ENCODE measurements at regions not wholly inside any gene's neighbourhood (a gene's known extent, or its start where the extent isn't known, plus 50 kb on each side); places are given as distances from the start of the nearest gene placed in this dataset.

DNA sequence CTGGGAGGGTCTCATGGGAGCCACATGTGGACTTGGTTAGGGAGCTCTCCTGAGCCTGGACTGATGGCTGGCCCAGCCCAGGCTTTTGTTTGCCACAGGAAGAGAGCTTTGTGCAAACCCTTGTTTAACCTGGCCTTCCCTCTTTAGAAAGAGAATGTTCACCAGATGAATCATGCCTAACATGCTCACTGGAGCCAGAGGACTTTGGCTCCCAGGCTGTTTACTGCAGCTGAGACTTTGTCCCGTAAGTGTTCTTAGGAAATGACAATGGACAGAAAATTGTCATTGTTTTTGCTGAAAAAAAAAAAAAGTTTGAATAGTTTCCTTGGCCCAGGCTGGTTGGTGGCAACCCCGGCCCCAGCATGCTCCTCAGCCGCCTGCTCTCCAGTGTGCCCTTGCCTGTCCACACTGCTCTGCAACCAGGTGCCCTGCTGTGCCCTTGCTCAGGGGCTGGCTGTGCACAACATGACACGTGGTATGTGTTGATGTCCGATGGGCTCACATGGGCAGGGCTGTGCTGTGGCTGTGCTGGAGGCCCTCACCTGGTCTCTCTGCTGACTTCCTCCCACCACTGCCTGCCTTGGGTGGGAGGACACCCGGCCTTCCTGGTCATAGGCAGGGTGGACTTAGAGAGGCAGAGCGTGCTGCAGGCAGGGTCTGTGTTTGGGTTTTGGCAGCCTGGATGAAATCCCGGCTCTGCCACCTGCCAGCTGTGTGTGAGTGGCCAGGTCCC, 215.3 kb upstream of the ZNF32 start:
- no peak for DNase-seq

DNA sequence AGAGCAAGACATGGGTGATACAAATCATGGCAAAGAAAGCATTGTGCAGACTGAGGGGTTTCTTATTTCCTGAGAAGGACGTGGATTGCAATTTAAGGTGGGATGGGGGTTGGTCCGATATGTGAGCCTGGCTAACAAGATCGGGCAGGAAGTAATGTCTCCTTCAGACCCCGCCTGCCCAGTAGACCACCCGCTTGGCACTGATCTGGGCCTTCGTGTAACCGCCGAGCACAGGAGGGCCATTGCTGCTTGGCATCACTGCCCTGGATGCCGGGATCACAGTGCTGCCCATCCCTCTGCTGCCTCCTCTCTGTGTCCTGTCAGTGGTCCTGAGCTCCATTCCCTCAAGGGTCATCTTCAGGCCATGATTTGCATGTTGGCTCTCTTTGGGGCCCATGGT, 214.6 kb upstream of the ZNF32 start:
- no peak for DNase-seq

DNA sequence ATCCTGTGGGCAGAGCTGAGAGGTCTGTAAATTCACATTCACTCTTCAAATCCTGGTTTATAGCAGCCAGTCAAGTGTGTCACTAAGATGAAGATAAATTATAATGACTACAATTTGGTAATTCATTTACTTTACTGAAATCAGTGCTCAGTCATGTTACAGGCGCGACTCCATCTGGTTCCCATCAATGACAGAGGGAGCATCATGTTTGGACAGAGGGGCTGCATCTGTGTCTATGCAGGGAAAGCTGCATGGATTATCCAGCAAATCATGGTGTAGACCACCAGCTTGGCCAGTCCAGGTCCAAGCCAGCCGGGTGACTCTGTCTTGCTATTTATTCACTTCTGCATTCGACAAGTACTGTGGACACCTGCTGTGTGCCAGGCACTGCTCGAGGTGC, 214.1 kb upstream of the ZNF32 start:
- no peak for DNase-seq

DNA sequence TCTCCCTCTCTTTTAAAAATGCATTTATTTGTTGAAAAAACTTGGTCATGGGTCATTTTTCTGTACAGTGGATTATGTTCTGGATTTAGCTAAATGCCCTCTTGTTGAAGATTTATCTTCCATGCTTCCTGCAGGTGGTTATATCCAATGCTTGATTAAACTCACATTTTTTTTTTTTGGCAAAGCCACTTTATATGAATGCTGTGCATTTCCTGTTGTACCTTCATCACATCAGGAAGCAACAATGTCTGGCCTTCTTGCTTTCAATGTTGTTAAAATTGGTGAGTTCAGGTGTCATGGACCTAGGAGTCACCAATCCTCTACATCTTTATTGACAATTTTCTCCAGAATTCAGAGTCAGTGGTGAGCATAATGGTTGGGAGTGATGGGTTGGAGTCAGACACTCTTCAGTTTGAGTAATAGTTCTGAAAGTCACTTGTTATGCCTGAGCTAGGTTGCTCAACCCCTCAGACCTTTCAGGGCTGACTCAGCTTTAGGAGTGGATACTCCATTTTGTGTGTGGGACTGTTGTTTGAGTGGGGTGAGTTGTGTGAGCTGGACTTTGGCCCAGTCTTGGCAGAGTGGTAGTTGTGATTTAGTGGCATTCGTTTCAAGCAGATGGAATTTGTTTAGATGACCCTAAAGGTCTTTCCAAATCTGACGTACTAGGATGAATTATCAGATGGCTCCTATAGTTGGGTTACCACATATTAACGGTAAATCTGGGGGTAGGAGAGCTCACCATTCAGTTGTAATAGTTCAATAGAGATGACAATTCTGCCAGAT, 213.5 kb upstream of the ZNF32 start:
- DNase-seq = no peak

DNA sequence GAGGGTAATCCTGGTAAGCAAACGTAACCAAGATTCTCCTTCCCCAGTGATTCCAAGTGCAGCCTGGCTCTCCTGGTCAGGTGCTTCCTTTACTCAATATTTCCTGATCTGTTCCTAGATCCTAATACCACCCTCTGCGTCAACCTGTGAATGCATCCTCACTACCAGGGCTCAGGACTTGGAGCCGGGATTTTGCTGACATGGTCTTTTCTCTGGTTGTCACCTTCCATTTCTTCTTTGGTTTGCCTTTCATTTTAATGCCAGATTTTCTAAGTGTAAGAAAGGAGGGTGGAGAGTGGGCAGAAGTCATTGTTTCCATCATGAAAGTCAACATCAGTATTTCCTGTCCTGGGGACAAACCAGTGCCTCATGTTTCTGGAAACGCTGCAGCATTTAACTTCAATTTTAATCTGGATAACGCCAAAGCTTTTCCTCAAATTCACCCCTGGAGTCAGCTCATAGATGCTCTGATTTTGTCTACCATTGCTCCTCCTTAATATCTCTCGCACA, 210.4 kb upstream of the ZNF32 start:
- no peak for DNase-seq

DNA sequence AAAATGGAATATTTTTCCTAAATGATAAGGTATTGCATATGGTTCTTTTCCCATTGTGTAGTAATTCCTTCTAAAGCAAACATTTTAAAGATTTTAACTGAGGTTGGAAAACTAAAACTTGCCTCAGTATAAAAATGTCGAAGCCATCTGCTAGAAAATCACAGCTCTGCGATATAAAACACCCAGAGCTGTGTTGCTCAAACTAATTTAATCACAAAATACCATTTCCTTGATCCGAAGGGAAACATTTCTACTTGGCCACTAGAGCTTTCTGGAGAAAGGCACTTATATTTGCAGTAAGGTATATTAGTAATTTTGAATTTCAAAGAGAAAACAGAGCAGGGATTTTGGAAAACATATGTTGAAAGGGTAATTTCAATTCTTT, 209.2 kb upstream of the ZNF32 start:
- DNase-seq = no peak

DNA sequence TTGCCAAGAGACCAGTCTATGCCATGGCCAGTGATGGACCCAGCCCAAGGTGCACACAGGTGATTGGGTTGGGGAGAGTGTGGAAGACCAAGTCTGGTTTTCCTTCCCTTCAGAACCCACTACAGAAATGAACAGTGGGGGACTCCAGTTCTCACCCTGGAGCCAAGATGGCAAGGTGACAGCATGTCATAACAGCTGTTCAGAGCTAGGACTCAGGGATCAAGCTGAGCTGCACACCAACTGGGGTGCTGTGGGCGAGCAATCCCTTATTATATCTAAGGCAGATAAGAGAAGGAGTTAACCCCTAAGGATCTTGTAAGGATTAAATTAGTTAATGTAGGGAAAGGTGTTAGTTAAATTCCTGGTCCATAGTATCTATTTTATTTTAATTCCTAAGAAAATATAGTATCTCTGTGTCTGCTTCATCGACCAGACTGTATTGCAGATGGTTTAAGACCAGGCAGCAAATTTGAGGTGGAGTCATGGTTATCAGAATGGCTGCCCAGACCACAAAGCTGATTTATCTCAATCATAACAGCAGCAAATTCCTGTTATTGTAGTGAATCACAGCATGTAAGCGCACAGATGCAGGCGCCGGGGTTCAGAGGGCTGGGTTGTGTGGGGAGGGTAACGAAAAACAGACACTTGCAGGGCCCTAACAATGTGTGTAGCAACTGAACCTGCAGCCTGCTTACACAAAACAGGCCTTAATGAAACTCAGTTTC, 208.7 kb upstream of the ZNF32 start:
- no peak for DNase-seq

DNA sequence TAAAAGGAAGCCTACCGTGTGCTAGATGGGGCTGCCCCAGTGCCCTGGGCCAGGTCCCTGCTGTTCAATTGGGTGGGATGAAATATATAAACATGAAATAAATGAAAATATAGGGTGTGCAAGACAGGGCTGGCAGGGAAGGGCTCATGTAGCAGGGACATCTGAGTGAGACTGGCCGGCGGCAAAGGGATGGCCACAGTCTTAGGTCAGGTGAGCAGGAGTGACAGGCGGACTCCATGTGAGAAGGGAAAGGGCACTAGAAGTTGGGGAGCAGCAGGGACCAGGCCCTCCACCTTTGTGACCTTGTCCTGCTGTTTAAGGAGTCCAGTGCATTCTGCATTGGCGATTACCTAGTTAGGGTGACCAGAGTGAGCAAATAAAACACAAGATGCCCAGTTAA, 207.6 kb upstream of the ZNF32 start:
- DNase-seq = no peak

DNA sequence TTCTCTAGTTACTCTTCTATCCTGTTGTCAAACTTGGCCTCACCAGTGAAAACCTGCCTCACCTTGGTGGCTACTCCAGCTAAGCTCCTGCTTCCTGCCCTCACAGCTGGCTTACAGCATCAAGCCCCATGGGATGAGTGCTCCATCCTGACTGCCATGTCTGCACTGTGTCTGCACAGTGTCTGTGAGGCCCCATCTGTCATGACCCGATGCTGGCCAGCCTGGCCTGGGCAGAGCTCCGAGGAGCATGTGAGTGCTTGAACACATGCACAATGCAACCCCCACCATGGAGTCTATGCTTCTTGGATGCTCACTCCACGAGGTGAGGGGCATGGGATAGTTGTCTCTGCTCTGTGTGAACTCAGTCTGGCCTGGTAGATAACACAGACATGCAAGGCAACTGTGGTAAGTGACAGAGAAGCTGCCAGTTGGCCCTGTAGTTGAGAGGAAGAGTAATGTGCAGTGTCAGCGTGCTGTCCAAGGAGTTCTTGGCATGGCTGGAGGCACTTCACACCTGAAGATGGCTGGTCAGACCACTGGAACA, 207.1 kb upstream of the ZNF32 start:
- no peak for DNase-seq

DNA sequence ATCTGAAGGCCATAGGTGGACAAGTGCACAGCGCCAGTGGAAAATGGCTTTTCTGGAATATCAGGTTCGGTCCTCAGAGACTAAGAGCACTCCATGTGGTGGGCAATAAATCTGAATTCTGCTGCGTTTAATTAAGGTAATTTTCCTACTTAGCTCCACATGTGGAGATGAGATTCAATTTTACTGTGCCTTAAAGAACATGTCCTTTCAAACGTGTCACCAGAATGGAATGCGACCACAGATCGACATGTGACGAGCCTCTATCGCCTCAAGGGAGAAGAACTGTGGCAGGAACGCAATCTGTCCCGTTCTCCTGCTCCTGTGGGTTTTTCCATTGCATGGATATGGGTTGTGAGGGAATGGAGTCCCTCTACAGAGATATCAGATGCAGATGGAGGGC, 205.3 kb upstream of the ZNF32 start:
- DNase-seq = no peak

DNA sequence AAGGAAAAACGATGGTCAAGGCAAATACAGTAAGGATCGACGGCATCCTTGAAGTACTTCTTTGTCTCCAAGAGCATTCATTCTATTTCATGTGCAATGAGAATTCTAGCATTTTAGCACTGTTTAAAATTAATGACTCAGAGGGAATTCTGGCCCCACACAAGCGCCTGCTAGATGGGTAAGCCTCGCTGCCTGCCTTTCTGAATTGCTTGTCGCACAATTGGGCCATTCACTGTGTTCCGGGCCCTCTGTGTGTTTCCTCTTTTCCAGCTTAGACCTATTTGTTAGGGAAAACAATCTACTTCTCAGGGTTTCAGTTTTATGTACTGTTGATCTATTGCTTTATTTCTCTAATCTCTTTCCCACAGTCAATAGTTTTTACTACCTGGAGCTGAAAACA, 204.7 kb upstream of the ZNF32 start:
- no peak for DNase-seq

DNA sequence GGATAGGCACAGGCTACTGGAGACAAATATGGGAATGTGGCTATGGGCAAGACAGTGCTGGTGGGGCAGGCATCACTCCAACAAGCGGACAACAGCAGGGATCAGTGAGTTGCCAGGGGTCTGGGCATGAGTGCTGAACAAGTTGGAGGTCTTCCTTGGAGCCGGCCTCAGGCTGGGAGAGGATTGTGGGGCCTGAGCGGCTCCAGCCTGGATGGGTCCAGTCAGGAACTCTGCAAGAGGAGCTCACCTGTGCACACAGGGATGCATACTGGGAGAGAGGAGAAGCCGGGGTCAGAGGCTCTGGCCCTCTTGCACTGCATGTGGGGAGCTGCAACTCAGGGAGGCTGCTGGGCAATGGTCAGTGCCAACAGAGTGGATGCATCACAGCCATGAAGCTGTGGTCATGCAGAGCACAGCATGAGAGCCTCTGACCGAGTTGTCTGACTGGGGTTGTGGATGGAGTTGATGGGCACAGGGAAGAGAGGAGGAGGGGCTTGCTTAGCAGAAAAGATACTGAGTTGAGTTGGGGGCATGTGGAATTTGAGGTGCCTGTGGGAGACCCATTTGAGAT, 204.0 kb upstream of the ZNF32 start:
- no peak for DNase-seq

DNA sequence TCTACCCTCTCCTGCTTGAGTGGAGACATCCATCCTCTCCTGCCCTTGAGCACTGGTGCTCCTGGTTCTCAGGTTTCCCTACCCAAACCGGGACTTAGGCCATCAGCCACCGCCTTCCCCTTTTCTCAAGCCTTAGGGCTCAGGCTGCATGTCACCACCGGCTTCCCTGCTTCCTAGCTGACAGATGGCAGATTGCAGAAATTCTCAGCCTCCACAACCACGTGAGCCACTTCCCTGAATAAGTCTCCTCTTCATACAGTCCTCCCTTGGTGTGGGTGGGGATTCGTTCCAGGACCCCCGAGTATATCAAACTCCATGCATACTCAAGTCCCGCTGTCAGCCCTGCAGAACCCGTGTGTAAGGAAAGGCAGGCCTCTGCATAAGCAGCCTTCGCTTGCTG, 203.5 kb upstream of the ZNF32 start:
- no peak for DNase-seq

DNA sequence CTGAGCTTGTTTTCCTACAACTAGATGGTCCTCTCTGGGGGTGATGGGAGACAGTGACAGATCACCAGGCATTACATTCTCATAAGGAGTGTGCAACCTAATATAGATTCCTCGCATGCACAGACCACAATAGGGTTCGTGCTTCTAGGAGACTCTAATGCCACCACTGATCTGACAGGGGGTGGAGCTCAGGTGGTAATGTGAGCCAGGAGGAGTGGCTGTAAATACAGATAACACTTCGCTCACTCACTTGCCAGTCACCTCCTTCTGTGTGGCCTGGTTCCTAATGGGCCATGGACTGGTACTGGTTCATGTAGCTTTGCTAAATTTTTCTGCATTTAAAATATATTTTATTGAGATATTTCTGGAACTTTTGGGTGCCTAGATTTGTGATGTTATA, 202.3 kb upstream of the ZNF32 start:
- no peak for DNase-seq

DNA sequence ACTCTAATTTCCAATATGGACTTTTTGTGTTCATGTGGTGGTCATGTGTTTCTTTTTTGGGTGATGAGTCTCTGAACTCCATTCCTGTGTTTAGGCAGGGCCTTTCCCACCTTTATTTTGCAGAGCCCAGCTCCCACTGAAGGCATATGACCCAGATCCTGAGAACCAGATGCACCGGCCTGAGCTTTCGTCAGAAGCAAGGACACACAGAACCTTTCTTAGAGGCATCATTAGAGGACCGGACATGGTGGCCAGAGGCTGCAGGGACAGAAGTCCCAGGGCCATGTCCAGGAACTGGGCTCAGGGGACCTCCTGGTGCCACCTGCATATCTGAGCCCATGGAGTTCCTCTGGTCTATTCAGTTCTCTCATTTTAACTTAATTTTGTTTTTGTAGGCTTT, 200.9 kb upstream of the ZNF32 start:
- DNase-seq = no peak

DNA sequence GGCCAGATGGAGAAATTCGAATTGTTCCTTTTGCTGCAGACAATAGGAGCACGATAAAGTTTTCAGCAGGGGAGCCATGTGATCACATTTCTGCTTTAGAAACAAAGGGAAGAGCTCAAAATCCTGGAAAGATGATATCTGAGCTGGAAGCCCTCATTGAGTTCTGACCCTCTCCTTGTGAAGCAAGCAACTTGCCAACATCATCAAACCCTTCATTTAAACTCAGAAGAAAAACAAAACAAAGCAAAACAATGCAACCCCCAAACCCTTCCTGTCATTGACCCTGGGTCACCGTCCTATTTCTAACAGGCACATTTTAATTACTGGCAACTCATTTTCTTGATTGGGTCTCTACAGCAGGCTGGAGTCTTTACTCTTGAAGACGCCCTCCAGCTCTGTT, 198.3 kb upstream of the ZNF32 start:
- DNase-seq = no peak

DNA sequence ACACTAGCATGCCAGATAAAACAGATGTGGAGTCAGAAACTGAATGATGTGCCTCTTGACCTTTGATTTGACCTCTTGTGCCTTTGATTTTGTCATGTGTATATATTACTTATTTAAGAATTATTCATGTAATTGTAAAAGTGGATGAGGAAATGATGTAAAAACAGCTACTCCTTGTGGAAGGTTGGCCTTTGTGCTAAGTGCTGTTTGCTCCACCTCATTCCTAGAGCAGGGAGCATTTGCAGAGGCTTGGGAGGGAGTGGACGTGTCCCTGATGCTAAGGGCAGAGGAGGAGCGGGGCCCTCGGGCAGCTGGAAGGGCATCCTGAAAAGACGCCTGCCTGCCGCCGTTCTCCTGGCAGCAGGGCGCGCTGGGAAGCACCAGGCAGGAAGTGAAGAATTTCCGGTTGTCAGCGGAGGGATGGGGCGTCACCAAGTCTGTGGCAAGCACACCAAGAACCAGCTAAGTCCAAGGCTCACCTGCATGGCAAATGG, 197.6 kb upstream of the ZNF32 start:
- peak; percentile 24 for DNase-seq

DNA sequence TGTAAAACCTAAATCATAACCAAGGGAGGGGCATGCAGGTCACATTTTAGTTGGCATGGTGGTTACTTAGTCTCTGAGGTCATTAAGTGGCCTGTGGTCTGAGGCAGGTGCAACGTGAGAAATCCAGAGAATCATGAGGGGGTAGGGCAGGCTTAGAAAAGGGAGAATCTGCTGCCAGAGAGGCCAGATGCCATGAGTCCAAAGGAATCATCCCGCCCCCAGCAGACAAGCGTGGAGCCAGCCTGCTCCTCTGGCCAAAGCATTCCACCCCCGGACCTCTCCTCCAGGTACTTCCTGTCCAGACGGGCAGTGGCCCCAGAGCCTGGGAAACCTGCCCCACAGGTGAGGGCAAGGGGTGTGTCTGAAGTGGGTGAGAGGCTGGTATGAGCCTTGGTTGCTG, 196.4 kb upstream of the ZNF32 start:
- no peak for DNase-seq

DNA sequence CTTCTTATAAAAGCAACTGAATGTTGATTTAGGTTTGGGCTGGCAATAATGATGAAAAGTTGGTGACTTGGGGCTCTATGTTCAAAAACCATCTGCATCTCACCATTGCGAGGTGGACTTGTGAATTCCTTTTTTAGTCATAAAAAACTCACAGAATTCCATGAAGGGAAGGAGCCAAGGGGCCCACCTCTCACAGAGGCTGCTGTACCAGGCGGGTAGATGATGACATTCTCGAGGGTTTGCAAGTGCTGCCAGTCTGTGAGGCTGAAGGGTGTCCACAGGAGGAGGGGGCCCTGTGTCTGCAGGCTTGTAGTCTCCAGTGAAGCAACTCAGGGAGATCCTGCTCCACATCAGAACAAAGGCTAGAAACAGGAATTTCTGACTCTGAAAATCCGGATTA, 195.5 kb upstream of the ZNF32 start:
- DNase-seq = no peak

DNA sequence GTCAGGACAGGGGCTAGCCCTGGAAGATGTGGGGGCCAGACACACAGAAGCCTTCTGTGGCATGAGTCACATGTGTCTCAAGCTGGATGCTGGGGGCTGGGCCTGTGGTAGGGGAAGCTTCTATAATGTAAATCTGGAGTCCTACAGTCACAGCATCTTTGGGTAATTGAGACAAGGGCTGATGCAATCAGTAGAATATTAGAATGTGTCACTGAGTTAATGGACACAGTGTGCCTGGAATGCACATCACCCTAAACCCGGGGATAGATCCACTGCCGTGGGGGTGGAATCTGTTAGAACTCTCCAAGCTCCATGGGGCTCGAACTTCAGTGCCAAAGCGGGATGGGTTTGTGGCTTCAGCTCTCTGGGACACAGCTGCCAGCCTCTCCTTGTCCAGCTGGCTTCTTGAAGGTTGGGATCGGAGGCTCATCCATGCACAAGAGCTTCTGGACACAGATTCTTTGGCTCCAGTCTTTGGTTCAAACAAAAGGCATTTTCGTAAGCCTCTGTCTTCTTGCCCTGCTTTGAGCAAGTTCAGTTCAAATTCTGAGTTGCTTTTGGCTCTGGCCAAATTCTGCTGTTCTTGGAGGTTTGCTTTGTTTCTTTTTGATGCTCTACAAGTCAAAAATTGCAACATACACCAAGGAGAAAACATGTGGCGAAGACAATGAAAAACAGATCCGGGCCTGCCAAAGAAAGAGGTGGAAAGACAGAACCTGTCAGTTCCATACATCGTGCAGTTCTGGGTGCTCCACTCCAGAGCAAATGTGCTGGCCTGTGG, 194.8 kb upstream of the ZNF32 start:
- DNase-seq = no peak

DNA sequence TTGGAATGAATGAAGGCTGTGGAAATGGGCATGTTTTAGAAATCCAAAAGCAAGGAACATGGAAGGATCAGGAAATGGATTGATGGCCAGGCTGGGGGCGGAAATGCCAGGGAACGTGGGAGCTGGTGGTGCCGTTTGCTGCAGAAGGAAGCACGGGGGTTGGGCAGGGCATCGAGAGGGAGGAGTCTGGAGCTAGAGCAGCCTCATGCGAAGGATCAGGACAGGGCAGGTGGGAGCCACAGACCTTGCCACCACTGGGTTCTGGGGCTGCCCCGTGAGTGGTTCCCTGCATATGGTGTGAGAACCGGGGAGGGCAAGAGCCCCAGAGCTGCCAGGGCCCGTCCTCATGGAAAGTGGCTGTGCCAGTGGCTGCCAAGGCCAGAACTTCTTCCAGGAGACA, 193.8 kb upstream of the ZNF32 start:
- no peak for DNase-seq

DNA sequence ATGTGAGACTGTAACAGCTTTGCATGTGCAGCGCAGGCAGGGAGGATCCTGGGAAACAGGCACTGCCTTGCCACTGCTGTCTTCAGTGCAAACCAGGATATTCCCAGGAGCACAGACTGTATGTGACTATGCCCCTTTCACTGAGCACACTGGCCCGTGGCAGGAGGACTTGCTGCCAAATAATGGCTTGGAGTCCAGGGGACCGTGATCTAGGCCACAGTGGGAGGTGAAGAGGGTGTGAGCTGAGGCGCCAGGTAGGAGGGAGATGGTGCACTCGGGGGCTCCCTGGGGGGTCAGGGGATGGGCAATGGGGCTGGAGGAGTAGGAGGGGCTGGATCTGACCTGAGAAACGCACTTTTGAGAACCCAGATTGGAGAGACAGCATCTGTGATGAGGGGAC, 193.4 kb upstream of the ZNF32 start:
- no peak for DNase-seq

All from activated CD8-positive, alpha-beta memory T cell treated with anti-CD3 and anti-CD28 coated beads, Interleukin-2, amount 50 U/mL, for 4 hours (primary cell).